SK-N-MC (cell line): ENCODE measurements at regions not wholly inside any gene's neighbourhood (a gene's known extent, or its start where the extent isn't known, plus 50 kb on each side); places are given as distances from the start of the nearest gene placed in this dataset.

Source experiments
- EZH2 ChIP-seq: fragments of 200-600 bp; sonication (generic); IDR thresholded peaks from one replicate; pipeline ENCODE4 v1.6.1; 2017; ENCODE audit warnings: antibody characterized with exemption
- POLR2AphosphoS5 ChIP-seq: IDR thresholded peaks from 2 replicates; pipeline ENCODE4 v1.6.1; 2012; ENCODE audit warnings: mild to moderate bottlenecking, low read depth, low read length, borderline replicate concordance

- TF ChIP-seq EZH2: no peak
- TF ChIP-seq POLR2AphosphoS5: no peak
These were observed 572.8 kb downstream of the TFAP2A start for GRCh38 chr6:9841886-9842725.
